ENCODE measurements at regions not wholly inside any gene's neighbourhood (a gene's known extent, or its start where the extent isn't known, plus 50 kb on each side); places are given as distances from the start of the nearest gene placed in this dataset.

- TF ChIP-seq, protein P1, sequence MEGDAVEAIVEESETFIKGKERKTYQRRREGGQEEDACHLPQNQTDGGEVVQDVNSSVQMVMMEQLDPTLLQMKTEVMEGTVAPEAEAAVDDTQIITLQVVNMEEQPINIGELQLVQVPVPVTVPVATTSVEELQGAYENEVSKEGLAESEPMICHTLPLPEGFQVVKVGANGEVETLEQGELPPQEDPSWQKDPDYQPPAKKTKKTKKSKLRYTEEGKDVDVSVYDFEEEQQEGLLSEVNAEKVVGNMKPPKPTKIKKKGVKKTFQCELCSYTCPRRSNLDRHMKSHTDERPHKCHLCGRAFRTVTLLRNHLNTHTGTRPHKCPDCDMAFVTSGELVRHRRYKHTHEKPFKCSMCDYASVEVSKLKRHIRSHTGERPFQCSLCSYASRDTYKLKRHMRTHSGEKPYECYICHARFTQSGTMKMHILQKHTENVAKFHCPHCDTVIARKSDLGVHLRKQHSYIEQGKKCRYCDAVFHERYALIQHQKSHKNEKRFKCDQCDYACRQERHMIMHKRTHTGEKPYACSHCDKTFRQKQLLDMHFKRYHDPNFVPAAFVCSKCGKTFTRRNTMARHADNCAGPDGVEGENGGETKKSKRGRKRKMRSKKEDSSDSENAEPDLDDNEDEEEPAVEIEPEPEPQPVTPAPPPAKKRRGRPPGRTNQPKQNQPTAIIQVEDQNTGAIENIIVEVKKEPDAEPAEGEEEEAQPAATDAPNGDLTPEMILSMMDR (IDR thresholded peaks at IDR 0.05; ENCODE audit: extremely low read depth in 1 of 2, insufficient read depth in 1 of 2, low read depth in 1 of 2, low read length in 2 of 2), result no peak
- TF ChIP-seq POLR2A (IDR thresholded peaks at IDR 0.05; ENCODE audit: low read depth, low read length) (no peak), POLR2AphosphoS5 (IDR thresholded peaks at IDR 0.05; ENCODE audit: insufficient read depth, low read depth, low read length) (no peak), EZH2 (IDR thresholded peaks at IDR 0.05; ENCODE audit: borderline replicate concordance, low read depth, low read length, severe bottlenecking) (no peak)
- TF ChIP-seq, protein P2, sequence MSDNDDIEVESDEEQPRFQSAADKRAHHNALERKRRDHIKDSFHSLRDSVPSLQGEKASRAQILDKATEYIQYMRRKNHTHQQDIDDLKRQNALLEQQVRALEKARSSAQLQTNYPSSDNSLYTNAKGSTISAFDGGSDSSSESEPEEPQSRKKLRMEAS (IDR thresholded peaks at IDR 0.05; ENCODE audit: insufficient read depth, insufficient read length), result no peak
These were observed 274.5 kb downstream of the ADGRA3 start for GRCh38 chr4:22241415-22241814.

Data from endothelial cell of umbilical vein (primary cell).